ENCODE measurements at regions not wholly inside any gene's neighbourhood (a gene's known extent, or its start where the extent isn't known, plus 50 kb on each side); places are given as distances from the start of the nearest gene placed in this dataset.

- Mint-ChIP-seq H3K27ac (ENCODE audit: low read depth, unreplicated experiment) (no peak overlapping the region), H3K27me3 (ENCODE audit: insufficient read depth, unreplicated experiment) (no peaks in the 10 kb centered on the region), H3K4me1 (ENCODE audit: insufficient read depth, unreplicated experiment) (no peaks in the 10 kb centered on the region), H3K9me3 (ENCODE audit: unreplicated experiment) (peaks cover 53% of the 10 kb centered on the region), H3K36me3 (ENCODE audit: insufficient read depth, unreplicated experiment) (no peaks in the 10 kb centered on the region), H3K4me3 (ENCODE audit: unreplicated experiment) (no peak overlapping the region)
- no peak for DNase-seq (ENCODE audit: unreplicated experiment)
- CTCF ChIA-PET, result no interaction called here
- intact Hi-C loops (cut with micrococcal nuclease), result no loop called here
- BruUV-seq (replicated peaks), result no TSS peak
- POLR2A ChIA-PET, result no interaction called here
- TF ChIP-seq, protein P1, sequence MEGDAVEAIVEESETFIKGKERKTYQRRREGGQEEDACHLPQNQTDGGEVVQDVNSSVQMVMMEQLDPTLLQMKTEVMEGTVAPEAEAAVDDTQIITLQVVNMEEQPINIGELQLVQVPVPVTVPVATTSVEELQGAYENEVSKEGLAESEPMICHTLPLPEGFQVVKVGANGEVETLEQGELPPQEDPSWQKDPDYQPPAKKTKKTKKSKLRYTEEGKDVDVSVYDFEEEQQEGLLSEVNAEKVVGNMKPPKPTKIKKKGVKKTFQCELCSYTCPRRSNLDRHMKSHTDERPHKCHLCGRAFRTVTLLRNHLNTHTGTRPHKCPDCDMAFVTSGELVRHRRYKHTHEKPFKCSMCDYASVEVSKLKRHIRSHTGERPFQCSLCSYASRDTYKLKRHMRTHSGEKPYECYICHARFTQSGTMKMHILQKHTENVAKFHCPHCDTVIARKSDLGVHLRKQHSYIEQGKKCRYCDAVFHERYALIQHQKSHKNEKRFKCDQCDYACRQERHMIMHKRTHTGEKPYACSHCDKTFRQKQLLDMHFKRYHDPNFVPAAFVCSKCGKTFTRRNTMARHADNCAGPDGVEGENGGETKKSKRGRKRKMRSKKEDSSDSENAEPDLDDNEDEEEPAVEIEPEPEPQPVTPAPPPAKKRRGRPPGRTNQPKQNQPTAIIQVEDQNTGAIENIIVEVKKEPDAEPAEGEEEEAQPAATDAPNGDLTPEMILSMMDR (IDR thresholded peaks at IDR 0.05; ENCODE audit: unreplicated experiment), result no peak
Measured at GRCh38 chr19:29121684-29122083, 91.3 kb downstream of the UQCRFS1 start.

DNA sequence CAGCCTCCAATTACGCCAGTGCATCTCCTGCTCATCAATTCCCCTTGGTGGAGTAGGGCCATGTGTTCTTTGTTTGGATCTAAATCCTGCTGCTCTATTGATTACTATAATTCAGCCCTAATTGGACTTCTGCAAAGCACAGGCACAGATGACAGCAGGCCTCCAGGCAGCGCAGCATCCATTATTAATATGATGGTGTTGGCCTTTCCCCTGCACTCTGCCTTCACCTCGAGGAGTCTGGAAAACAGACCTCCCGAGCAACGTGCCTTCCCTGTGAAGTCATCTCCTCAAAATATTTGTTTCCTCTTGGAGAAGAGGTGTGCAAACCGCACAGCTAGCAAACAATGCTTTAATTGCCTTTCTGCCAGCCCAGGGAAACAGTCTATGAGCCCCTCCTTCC lies 92.5 kb downstream of the UQCRFS1 start:
- TF ChIP-seq, protein P1 (IDR thresholded peaks at IDR 0.05; ENCODE audit: unreplicated experiment), result no peak
- CTCF ChIA-PET, result interaction anchor here (0.5 to 0.6 kb wide), 2 partner anchors 9 to 630 kb away, joined by 3 read pairs; no protein-coding TSS in a partner anchor
- Mint-ChIP-seq H3K4me3 (ENCODE audit: unreplicated experiment) (no peak overlapping the region), H3K27me3 (ENCODE audit: insufficient read depth, unreplicated experiment) (no peaks in the 10 kb centered on the region), H3K27ac (ENCODE audit: low read depth, unreplicated experiment) (no peak overlapping the region), H3K36me3 (ENCODE audit: insufficient read depth, unreplicated experiment) (no peaks in the 10 kb centered on the region), H3K9me3 (ENCODE audit: unreplicated experiment) (peaks cover 47% of the 10 kb centered on the region), H3K4me1 (ENCODE audit: insufficient read depth, unreplicated experiment) (no peaks in the 10 kb centered on the region)
- intact Hi-C loops (cut with micrococcal nuclease), result no loop called here
- POLR2A ChIA-PET, result no interaction called here
- no TSS peak for BruUV-seq (replicated peaks)
- DNase-seq (ENCODE audit: unreplicated experiment), result no peak

DNA sequence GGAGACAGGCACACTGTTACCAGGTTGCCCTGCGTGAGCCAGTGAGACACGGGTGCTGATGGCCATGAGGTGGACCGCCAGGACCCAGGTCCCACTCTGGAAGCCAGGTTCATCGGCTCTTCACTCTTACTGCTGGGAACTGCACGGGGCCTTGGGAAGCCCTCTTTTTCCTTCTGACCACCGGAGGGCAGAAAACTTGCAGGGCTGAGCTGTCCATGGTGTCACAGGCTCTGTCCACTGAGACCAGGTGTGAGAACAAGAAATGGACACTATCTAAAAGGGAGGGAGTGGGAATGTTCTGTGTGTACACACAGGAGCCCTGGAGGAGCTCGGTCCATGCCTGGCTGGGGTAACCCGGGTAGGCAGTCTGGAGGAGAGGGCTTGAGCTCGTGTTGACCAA lies 93.4 kb downstream of the UQCRFS1 start:
- TF ChIP-seq, protein P1 (IDR thresholded peaks at IDR 0.05; ENCODE audit: unreplicated experiment), result no peak
- CTCF ChIA-PET, result no interaction called here
- POLR2A ChIA-PET, result no interaction called here
- no peak overlapping the region for H3K27ac Mint-ChIP-seq (ENCODE audit: low read depth, unreplicated experiment)
- DNase-seq (ENCODE audit: unreplicated experiment), result no peak
- intact Hi-C loops (cut with micrococcal nuclease), result no loop called here
- H3K4me1 Mint-ChIP-seq (ENCODE audit: insufficient read depth, unreplicated experiment), result no peaks in the 10 kb centered on the region
- H3K27me3 Mint-ChIP-seq (ENCODE audit: insufficient read depth, unreplicated experiment), result no peaks in the 10 kb centered on the region
- BruUV-seq (replicated peaks), result no TSS peak
- H3K4me3 Mint-ChIP-seq (ENCODE audit: unreplicated experiment), result no peak overlapping the region
- peaks cover 45% of the 10 kb centered on the region for H3K9me3 Mint-ChIP-seq (ENCODE audit: unreplicated experiment)
- no peaks in the 10 kb centered on the region for H3K36me3 Mint-ChIP-seq (ENCODE audit: insufficient read depth, unreplicated experiment)

DNA sequence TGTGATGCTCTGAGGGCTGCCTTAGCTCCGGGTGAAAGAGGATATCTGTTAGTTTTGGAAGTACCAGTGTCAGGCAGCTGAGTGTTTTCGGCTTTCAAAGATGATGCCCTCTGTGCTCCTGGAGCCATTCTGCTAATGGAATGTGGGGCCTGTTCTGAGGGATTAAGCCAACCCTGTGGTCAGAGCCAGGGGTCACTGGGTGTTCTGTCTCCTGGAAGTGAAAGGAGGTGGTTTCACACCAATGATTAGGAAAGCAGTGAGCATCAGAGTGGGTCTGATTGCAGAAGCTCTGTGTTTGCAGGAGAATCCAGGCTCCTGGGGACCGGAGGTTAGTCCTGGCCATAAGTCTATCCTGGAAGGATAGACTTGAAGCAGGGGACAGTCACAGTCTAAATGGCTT lies 94.6 kb downstream of the UQCRFS1 start:
- Mint-ChIP-seq H3K4me1 (ENCODE audit: insufficient read depth, unreplicated experiment) (no peaks in the 10 kb centered on the region), H3K36me3 (ENCODE audit: insufficient read depth, unreplicated experiment) (no peaks in the 10 kb centered on the region), H3K27me3 (ENCODE audit: insufficient read depth, unreplicated experiment) (no peaks in the 10 kb centered on the region), H3K4me3 (ENCODE audit: unreplicated experiment) (no peak overlapping the region), H3K27ac (ENCODE audit: low read depth, unreplicated experiment) (no peak overlapping the region), H3K9me3 (ENCODE audit: unreplicated experiment) (peaks cover 45% of the 10 kb centered on the region)
- TF ChIP-seq, protein P1 (IDR thresholded peaks at IDR 0.05; ENCODE audit: unreplicated experiment), result no peak
- intact Hi-C loops (cut with micrococcal nuclease), result no loop called here
- no peak for DNase-seq (ENCODE audit: unreplicated experiment)
- ChIA-PET CTCF (interaction anchor here (0.6 kb wide), 1 partner anchor 40 kb away, joined by 3 read pairs; no protein-coding TSS in a partner anchor), POLR2A (no interaction called here)
- BruUV-seq (replicated peaks), result no TSS peak
